A549 (cell line): ENCODE measurements at regions not wholly inside any gene's neighbourhood (a gene's known extent, or its start where the extent isn't known, plus 50 kb on each side); places are given as distances from the start of the nearest gene placed in this dataset.

Experiments used
- CTCF ChIP-seq: fragments of >200 bp; sonication (Bioruptor Twin); formaldehyde crosslinking; IDR thresholded peaks from 3 replicates; pipeline ENCODE4 v1.5.1; 2016
- EP300 ChIP-seq, 2 experiments: fragments of >200 bp; sonication (Bioruptor Twin); formaldehyde crosslinking; IDR thresholded peaks; 2 replicates in 1 of 2; 3 replicates in 1 of 2; pipeline ENCODE4 v1.6.1; 2016 to 2017
- JUN ChIP-seq, 2 experiments: fragments of >200 bp; sonication (Bioruptor Twin); formaldehyde crosslinking; IDR thresholded peaks; 2 replicates in 1 of 2; 3 replicates in 1 of 2; pipeline ENCODE4 v1.6.1; 2016 to 2017
- KDM1A ChIP-seq: fragments of 200-600 bp; sonication (generic); IDR thresholded peaks from 2 replicates; pipeline ENCODE4 v1.6.1; 2016; ENCODE audit warnings: low read depth, mild to moderate bottlenecking
- KDM5A ChIP-seq: fragments of 200-600 bp; sonication (generic); IDR thresholded peaks from 2 replicates; pipeline ENCODE4 v1.6.1; 2016; ENCODE audit warnings: antibody characterized with exemption, mild to moderate bottlenecking
- POLR2A ChIP-seq: IDR thresholded peaks from 2 replicates; pipeline ENCODE4 v1.6.1; 2012; ENCODE audit warnings: mild to moderate bottlenecking, low read length
- RCOR1 ChIP-seq: fragments of 150-350 bp; IDR thresholded peaks from 2 replicates; pipeline ENCODE4 v1.6.1; 2014; ENCODE audit warnings: antibody characterized with exemption, low read length, low read depth
- TF ChIP-seq, protein P1 (sequence below): fragments of 200-600 bp; sonication (generic); IDR thresholded peaks from 2 replicates; pipeline ENCODE4 v1.6.1; 2016; ENCODE audit warnings: antibody characterized with exemption, mild to moderate bottlenecking, moderate library complexity

- no peak for TF ChIP-seq CTCF
- TF ChIP-seq KDM5A, result no peak
- TF ChIP-seq, protein P1, sequence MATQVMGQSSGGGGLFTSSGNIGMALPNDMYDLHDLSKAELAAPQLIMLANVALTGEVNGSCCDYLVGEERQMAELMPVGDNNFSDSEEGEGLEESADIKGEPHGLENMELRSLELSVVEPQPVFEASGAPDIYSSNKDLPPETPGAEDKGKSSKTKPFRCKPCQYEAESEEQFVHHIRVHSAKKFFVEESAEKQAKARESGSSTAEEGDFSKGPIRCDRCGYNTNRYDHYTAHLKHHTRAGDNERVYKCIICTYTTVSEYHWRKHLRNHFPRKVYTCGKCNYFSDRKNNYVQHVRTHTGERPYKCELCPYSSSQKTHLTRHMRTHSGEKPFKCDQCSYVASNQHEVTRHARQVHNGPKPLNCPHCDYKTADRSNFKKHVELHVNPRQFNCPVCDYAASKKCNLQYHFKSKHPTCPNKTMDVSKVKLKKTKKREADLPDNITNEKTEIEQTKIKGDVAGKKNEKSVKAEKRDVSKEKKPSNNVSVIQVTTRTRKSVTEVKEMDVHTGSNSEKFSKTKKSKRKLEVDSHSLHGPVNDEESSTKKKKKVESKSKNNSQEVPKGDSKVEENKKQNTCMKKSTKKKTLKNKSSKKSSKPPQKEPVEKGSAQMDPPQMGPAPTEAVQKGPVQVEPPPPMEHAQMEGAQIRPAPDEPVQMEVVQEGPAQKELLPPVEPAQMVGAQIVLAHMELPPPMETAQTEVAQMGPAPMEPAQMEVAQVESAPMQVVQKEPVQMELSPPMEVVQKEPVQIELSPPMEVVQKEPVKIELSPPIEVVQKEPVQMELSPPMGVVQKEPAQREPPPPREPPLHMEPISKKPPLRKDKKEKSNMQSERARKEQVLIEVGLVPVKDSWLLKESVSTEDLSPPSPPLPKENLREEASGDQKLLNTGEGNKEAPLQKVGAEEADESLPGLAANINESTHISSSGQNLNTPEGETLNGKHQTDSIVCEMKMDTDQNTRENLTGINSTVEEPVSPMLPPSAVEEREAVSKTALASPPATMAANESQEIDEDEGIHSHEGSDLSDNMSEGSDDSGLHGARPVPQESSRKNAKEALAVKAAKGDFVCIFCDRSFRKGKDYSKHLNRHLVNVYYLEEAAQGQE, result no peak
- no peak for TF ChIP-seq KDM1A
- no peak for TF ChIP-seq RCOR1
- no peak for TF ChIP-seq EP300 (IDR thresholded peaks at IDR 0.05)
- TF ChIP-seq JUN (IDR thresholded peaks at IDR 0.05), result no peak
- TF ChIP-seq POLR2A, result no peak
These were observed 167.0 kb upstream of the RASGEF1B start for GRCh38 chr4:81638698-81639097.
